GM12878 (cell line): ENCODE measurements at regions not wholly inside any gene's neighbourhood (a gene's known extent, or its start where the extent isn't known, plus 50 kb on each side); places are given as distances from the start of the nearest gene placed in this dataset.

ENCODE experiments used
- ATAC-seq: fragments of 200-7000 bp; cut with Tn5 transposase; 3 replicates; pipeline ENCODE4 v1.9.1; 2020; ENCODE audit warnings: mild to moderate bottlenecking, moderate library complexity
- BruUV-seq: library from RNA; stranded (reverse); fragments of 400-500 nt; replicated peaks from 2 replicates; lab custom pipeline; 2021; lab: Mats Ljungman, UMichigan
- CTCF ChIA-PET: fragments of 300-600 bp; sonication (Branson Sonifier 250); formaldehyde crosslinking; extraction: SDS; loops from one replicate; lab custom pipeline; 2021; ENCODE audit warnings: inconsistent platforms; lab: Yijun Ruan, JAX
- POLR2A ChIA-PET: fragments of 350-600 bp; formaldehyde crosslinking; extraction: SDS; loops from one replicate; lab custom pipeline; 2021; ENCODE audit warnings: inconsistent platforms; lab: Charles Lee
- RAD21 ChIA-PET: fragments of 300-600 bp; sonication (Branson Sonifier 250); formaldehyde crosslinking; loops from one replicate; lab custom pipeline; 2023; ENCODE audit warnings: antibody characterized with exemption; ENCODE audit not compliant: unreplicated experiment; lab: Charles Lee
- SMC1A ChIA-PET: fragments of 300-600 bp; sonication (Branson Sonifier 250); formaldehyde crosslinking; loops from one replicate; lab custom pipeline; 2023; ENCODE audit not compliant: unreplicated experiment, uncharacterized antibody; lab: Charles Lee
- DNase-seq: peaks from one replicate; pipeline ENCODE4 v3.0.0-alpha.2; 2011; ENCODE audit warnings: low read depth, low spot score
- FAIRE-seq: peaks from 3 replicates; lab custom pipeline; 2011; peaks lifted over from hg19 to GRCh38; lab: Jason Lieb, UNC
- H2AFZ ChIP-seq: 2 replicates; pipeline ENCODE4 v1.6.0; 2011; ENCODE audit warnings: low read depth, low read length, control low read depth; ENCODE audit not compliant: control insufficient read depth
- H3K27ac ChIP-seq: 2 replicates; pipeline ENCODE4 v1.5.1; 2011; ENCODE audit warnings: control low read depth; ENCODE audit not compliant: control insufficient read depth, insufficient read depth
- H3K27me3 ChIP-seq, 2 experiments: replicated peaks in 1 of 2; 2 replicates each; pipeline versions ENCODE4 v1.6.0 to v1.6.1; 2011; ENCODE audit warnings: low read length in 1 of 2; ENCODE audit not compliant: control insufficient read depth in 2 of 2, insufficient read depth in 2 of 2
- H3K36me3 ChIP-seq, 2 experiments: 2 replicates each; pipeline ENCODE4 v1.5.1; 2011; ENCODE audit warnings: low read length in 1 of 2; ENCODE audit not compliant: control insufficient read depth in 2 of 2, insufficient read depth in 2 of 2
- H3K4me1 ChIP-seq: 2 replicates; pipeline ENCODE4 v1.6.1; 2011; ENCODE audit warnings: mild to moderate bottlenecking, low read length, moderate library complexity, mixed read lengths; ENCODE audit not compliant: control insufficient read depth, insufficient read depth
- H3K4me2 ChIP-seq: 2 replicates; pipeline ENCODE4 v1.6.0; 2011; ENCODE audit warnings: control low read depth; ENCODE audit not compliant: control insufficient read depth, insufficient read depth
- H3K4me3 ChIP-seq: fragments of 200-600 bp; sonication (generic); 2 replicates; pipeline ENCODE4 v1.5.1; 2016
- H3K79me2 ChIP-seq: 2 replicates; pipeline ENCODE4 v1.6.0; 2011; ENCODE audit warnings: low read length; ENCODE audit not compliant: control insufficient read depth, insufficient read depth
- H3K9ac ChIP-seq: 2 replicates; pipeline ENCODE4 v1.8.0; 2011; ENCODE audit warnings: low read length, control low read depth, mixed read lengths; ENCODE audit not compliant: control insufficient read depth, insufficient read depth
- H3K9me3 ChIP-seq: replicated peaks from 3 replicates; pipeline ENCODE4 v1.5.1; 2011; ENCODE audit warnings: mild to moderate bottlenecking, low read length; ENCODE audit not compliant: control insufficient read depth, insufficient read depth
- H4K20me1 ChIP-seq: 2 replicates; pipeline ENCODE4 v1.6.0; 2011; ENCODE audit not compliant: control insufficient read depth, insufficient read depth
- ASH2L ChIP-seq: fragments of 300-600, 200-600 bp; sonication (generic); IDR thresholded peaks from 2 replicates; pipeline ENCODE4 v1.6.1; 2017; ENCODE audit warnings: low read depth, mild to moderate bottlenecking, borderline replicate concordance
- ATF3 ChIP-seq: IDR thresholded peaks from 2 replicates; pipeline ENCODE4 v1.6.1; 2011; ENCODE audit warnings: low read depth, mild to moderate bottlenecking, low read length, moderate library complexity, borderline replicate concordance; ENCODE audit errors: extremely low read depth
- CBFB ChIP-seq: IDR thresholded peaks from 2 replicates; pipeline ENCODE4 v1.6.1; 2016; ENCODE audit warnings: antibody characterized with exemption, low read depth
- CHD2 ChIP-seq: IDR thresholded peaks from 2 replicates; pipeline ENCODE4 v1.6.1; 2011; ENCODE audit warnings: low read depth, low read length, improper control_type of control experiment, borderline replicate concordance
- E4F1 ChIP-seq: fragments of 450-650 bp; IDR thresholded peaks from 2 replicates; pipeline ENCODE4 v1.6.1; 2018; ENCODE audit warnings: borderline replicate concordance, mild to moderate bottlenecking; ENCODE audit not compliant: partially characterized antibody
- EGR1 ChIP-seq, 2 experiments: IDR thresholded peaks; 1 replicate in 1 of 2; 2 replicates in 1 of 2; pipeline ENCODE4 v1.6.1; 2011 to 2012; ENCODE audit warnings: low read depth in 2 of 2, low read length in 2 of 2, borderline replicate concordance in 1 of 2, mild to moderate bottlenecking in 1 of 2, moderate library complexity in 1 of 2
- EZH2 ChIP-seq: IDR thresholded peaks from 2 replicates; pipeline ENCODE4 v1.6.1; 2012; ENCODE audit warnings: low read depth, mild to moderate bottlenecking, control low read depth, inconsistent platforms, low read length, borderline replicate concordance; ENCODE audit not compliant: control insufficient read depth
- NFYB ChIP-seq: IDR thresholded peaks from 2 replicates; pipeline ENCODE4 v1.6.1; 2011; ENCODE audit warnings: low read depth, mild to moderate bottlenecking, low read length, improper control_type of control experiment, moderate library complexity; ENCODE audit not compliant: insufficient read depth
- RELB ChIP-seq: fragments of 450-650 bp; IDR thresholded peaks from 2 replicates; pipeline ENCODE4 v1.6.1; 2017; ENCODE audit warnings: low read depth, mild to moderate bottlenecking, moderate library complexity
- TAF1 ChIP-seq: IDR thresholded peaks from 2 replicates; pipeline ENCODE4 v1.6.1; 2011; ENCODE audit warnings: mild to moderate bottlenecking, low read depth, low read length, borderline replicate concordance
- ZNF687 ChIP-seq: fragments of 450-650 bp; IDR thresholded peaks from 2 replicates; pipeline ENCODE4 v1.6.1; 2017; ENCODE audit warnings: mild to moderate bottlenecking, moderate library complexity
- in situ Hi-C: fragments of 300-500 bp; cut with MboI; formaldehyde crosslinking; loops from 9 replicates; pipeline ENCODE4 v1.14.3; 2018; ENCODE audit warnings: mixed read lengths
- intact Hi-C: fragments of 100-400 bp; cut with micrococcal nuclease; formaldehyde crosslinking; loops from one replicate; pipeline ENCODE4 v1.14.2; 2022; ENCODE audit not compliant: unreplicated experiment

- no peaks in the 10 kb centered on the region for H3K27me3 ChIP-seq
- CTCF ChIA-PET: no interaction called here
- POLR2A ChIA-PET: no interaction called here
- no peaks in the 10 kb centered on the region; the same call in 2 of the 3 replicates for H3K9me3 ChIP-seq
- SMC1A ChIA-PET: interaction anchor here (0.6 kb wide), 1 partner anchor 93 kb away, joined by 3 read pairs; no protein-coding TSS in a partner anchor
- FAIRE-seq: no peak
- in situ Hi-C loops: no loop called here
- intact Hi-C loops: no loop called here
- no peak overlapping the region for H3K9ac ChIP-seq
- no peak overlapping the region for H2AFZ ChIP-seq
- TF ChIP-seq ASH2L: no peak
- no peak for TF ChIP-seq ZNF687
- TF ChIP-seq RELB: no peak
- no peak for TF ChIP-seq NFYB
- TF ChIP-seq EZH2: no peak
- TF ChIP-seq EGR1 (IDR thresholded peaks at IDR 0.05; ENCODE audit: borderline replicate concordance in 1 of 2, low read depth in 2 of 2, low read length in 2 of 2): no peak
- TF ChIP-seq CHD2: no peak
- no peak for TF ChIP-seq E4F1
- TF ChIP-seq ATF3: no peak
- no peak for TF ChIP-seq TAF1
- TF ChIP-seq CBFB: no peak
- no peak overlapping the region for H3K4me3 ChIP-seq
- no TSS peak for BruUV-seq
- no peak for ATAC-seq
- H3K4me1 ChIP-seq: no peaks in the 10 kb centered on the region
- RAD21 ChIA-PET: no interaction called here
- H3K4me2 ChIP-seq: no peak overlapping the region
- no peak for DNase-seq
- no peaks in the 10 kb centered on the region for H4K20me1 ChIP-seq
- no peak overlapping the region for H3K27ac ChIP-seq
- H3K79me2 ChIP-seq: no peaks in the 10 kb centered on the region
- no peaks in the 10 kb centered on the region for H3K36me3 ChIP-seq
Measured at GRCh38 chr1:159646687-159647086, 59.1 kb downstream of the APCS start.
